Common myeloid progenitor, CD34-positive (primary cell): ENCODE measurements at regions not wholly inside any gene's neighbourhood (a gene's known extent, or its start where the extent isn't known, plus 50 kb on each side); places are given as distances from the start of the nearest gene placed in this dataset.

Source experiments
- CTCF ChIA-PET: fragments of 350-600 bp; sonication (Branson Sonifier 250); formaldehyde crosslinking; loops from one replicate; lab custom pipeline; 2021; ENCODE audit warnings: antibody characterized with exemption; lab: Charles Lee
- POLR2A ChIA-PET: fragments of 350-600 bp; sonication (Branson Sonifier 250); formaldehyde crosslinking; loops from one replicate; lab custom pipeline; 2021; ENCODE audit warnings: antibody characterized with exemption; lab: Charles Lee
- DNase-seq, 3 donors: peaks; one replicate each; pipeline versions ENCODE4 v3.0.0 to v3.0.0-alpha.2; 2013
- H3K27ac ChIP-seq, 2 experiments: 1 replicate in 1 of 2; 2 replicates in 1 of 2; pipeline ENCODE4 v1.7.0; 2013; ENCODE audit warnings: inconsistent platforms in 2 of 2, low read length in 2 of 2, mild to moderate bottlenecking in 2 of 2, low read depth in 1 of 2, moderate library complexity in 1 of 2; ENCODE audit not compliant: severe bottlenecking in 2 of 2, insufficient read depth in 1 of 2, poor library complexity in 1 of 2
- H3K27me3 ChIP-seq, 5 experiments: replicated peaks in 2 of 5; 1 replicate in 3 of 5; 2 replicates in 2 of 5; pipeline versions ENCODE4 v1.6.1 to v1.7.0; 2013; ENCODE audit warnings: low read length in 4 of 5, mild to moderate bottlenecking in 2 of 5, moderate library complexity in 2 of 5, inconsistent platforms in 1 of 5; ENCODE audit not compliant: insufficient read depth in 5 of 5, control insufficient read depth in 4 of 5
- H3K36me3 ChIP-seq, 4 experiments: 1 replicate in 2 of 4; 2 replicates in 2 of 4; pipeline versions ENCODE4 v1.6.1 to v1.7.0; 2013; ENCODE audit warnings: low read length in 3 of 4, control low read depth in 1 of 4, mild to moderate bottlenecking in 1 of 4; ENCODE audit not compliant: control insufficient read depth in 4 of 4, insufficient read depth in 4 of 4
- H3K4me1 ChIP-seq, 4 experiments: 1 replicate in 3 of 4; 2 replicates in 1 of 4; pipeline versions ENCODE4 v1.6.1 to v1.7.1; 2013; ENCODE audit warnings: low read length in 3 of 4, mild to moderate bottlenecking in 3 of 4, control low read depth in 1 of 4, inconsistent platforms in 1 of 4, moderate library complexity in 1 of 4; ENCODE audit not compliant: control insufficient read depth in 4 of 4, insufficient read depth in 4 of 4; ENCODE audit errors: control extremely low read depth in 1 of 4
- H3K4me3 ChIP-seq, 7 experiments: 1 replicate in 4 of 7; 2 replicates in 3 of 7; pipeline versions ENCODE4 v1.5.1 to v1.7.0; 2013; ENCODE audit warnings: mild to moderate bottlenecking in 7 of 7, low read length in 6 of 7, moderate library complexity in 6 of 7, inconsistent platforms in 2 of 7, low read depth in 2 of 7, control low read depth in 1 of 7; ENCODE audit not compliant: insufficient read depth in 4 of 7, control insufficient read depth in 1 of 7; ENCODE audit errors: extremely low read depth in 1 of 7
- H3K9me3 ChIP-seq, 5 experiments: 1 replicate in 4 of 5; 2 replicates in 1 of 5; pipeline versions ENCODE4 v1.6.1 to v1.7.1; 2013; ENCODE audit warnings: low read length in 4 of 5, mild to moderate bottlenecking in 2 of 5, inconsistent platforms in 1 of 5, low read depth in 1 of 5, moderate library complexity in 1 of 5; ENCODE audit not compliant: control insufficient read depth in 4 of 5, insufficient read depth in 2 of 5; ENCODE audit errors: control extremely low read depth in 1 of 5
- WGBS: methylation state at CpG from one replicate; pipeline ENCODE4 v1.1.5; 2013; ENCODE audit not compliant: insufficient coverage; 5-methylcytosine and 5-hydroxymethylcytosine counted together

DNA sequence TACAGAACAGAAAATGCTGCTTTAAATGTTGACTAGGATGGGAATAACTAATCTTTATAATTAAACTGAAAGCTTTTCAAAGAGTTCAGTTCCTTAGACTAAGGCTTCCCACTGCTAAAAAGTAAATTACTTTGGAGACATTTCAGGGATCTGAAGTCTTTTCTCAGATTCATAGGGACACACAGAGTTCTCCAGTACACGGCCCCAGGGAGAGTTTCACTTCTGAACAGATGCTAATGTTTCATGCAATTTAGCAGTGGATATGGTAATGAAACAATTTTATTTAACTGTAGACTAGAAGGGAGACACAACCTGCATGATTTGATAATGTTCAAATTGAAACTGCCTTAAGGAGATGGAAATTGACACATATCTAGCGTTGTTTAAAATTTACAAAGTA is 1282.6 kb downstream of the NCAM2 start:
- ChIA-PET CTCF (no interaction called here), POLR2A (interaction anchor here (0.6 kb wide), 1 partner anchor 25 kb away, joined by 4 read pairs; no protein-coding TSS in a partner anchor)
- no peaks in the 10 kb centered on the region for H3K9me3 ChIP-seq
- H3K27me3 ChIP-seq: no peaks in the 10 kb centered on the region
- WGBS: 100% methylated on average over 1 of the region's 2 CpGs
- no peak overlapping the region for H3K27ac ChIP-seq
- H3K36me3 ChIP-seq: no peaks in the 10 kb centered on the region
- no peak for DNase-seq
- no peak overlapping the region for H3K4me3 ChIP-seq
- H3K4me1 ChIP-seq: no peaks in the 10 kb centered on the region

- no peak for DNase-seq
- no peaks in the 10 kb centered on the region for H3K36me3 ChIP-seq
- H3K4me1 ChIP-seq: no peaks in the 10 kb centered on the region
- H3K27me3 ChIP-seq: no peaks in the 10 kb centered on the region
- H3K4me3 ChIP-seq: no peak overlapping the region
- POLR2A ChIA-PET: no interaction called here
- H3K9me3 ChIP-seq: peaks cover 0 to 4% (median 0%) of the 10 kb centered on the region in 5 experiments
- CTCF ChIA-PET: no interaction called here
- whole genome bisulfite sequencing: 100% methylated on average over 1 of the region's 2 CpGs
- H3K27ac ChIP-seq: no peak overlapping the region
Measured at GRCh38 chr21:22288885-22289499, 1290.8 kb downstream of the NCAM2 start.

- ChIA-PET POLR2A (no interaction called here), CTCF (no interaction called here)
- Histone ChIP-seq H3K4me3 (no peak overlapping the region), H3K27me3 (no peaks in the 10 kb centered on the region), H3K27ac (no peak overlapping the region), H3K4me1 (no peaks in the 10 kb centered on the region), H3K36me3 (no peaks in the 10 kb centered on the region), H3K9me3 (peaks cover 0 to 4% (median 0%) of the 10 kb centered on the region in 5 experiments)
- DNase-seq: no peak
- 80% methylated on average over 1 of the region's 3 CpGs for WGBS
Measured at GRCh38 chr21:22292144-22292543, 1293.9 kb downstream of the NCAM2 start.

DNA sequence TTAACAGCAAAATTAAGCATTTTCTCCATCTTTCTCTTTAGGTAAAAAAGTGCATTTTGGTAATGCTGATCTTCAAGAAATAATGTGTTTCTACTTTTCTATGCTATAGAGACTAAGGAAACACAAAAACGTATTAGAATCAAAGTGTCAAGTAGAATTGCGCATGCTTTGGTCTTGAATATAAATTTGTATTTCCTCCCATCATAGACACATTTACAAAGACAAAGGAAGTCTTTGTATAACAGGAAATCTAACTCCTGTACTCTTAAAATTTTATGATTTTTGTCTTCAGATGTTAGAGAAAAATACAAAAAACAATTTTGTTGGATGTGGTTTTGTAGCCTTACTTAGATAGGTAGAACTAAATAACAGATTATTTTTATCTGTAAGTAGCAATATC is 1299.4 kb downstream of the NCAM2 start:
- peaks cover 0 to 1% (median 0%) of the 10 kb centered on the region in 5 experiments for H3K9me3 ChIP-seq
- H3K27me3 ChIP-seq: no peaks in the 10 kb centered on the region
- ChIA-PET POLR2A (no interaction called here), CTCF (no interaction called here)
- H3K27ac ChIP-seq: no peak overlapping the region
- H3K4me3 ChIP-seq: no peak overlapping the region
- no CpG with 5 or more reads among the region's 2 CpGs for WGBS
- no peak for DNase-seq
- no peaks in the 10 kb centered on the region for H3K4me1 ChIP-seq
- H3K36me3 ChIP-seq: no peaks in the 10 kb centered on the region

- H3K9me3 ChIP-seq: peaks cover 0 to 3% (median 0%) of the 10 kb centered on the region in 5 experiments
- 100% methylated on average over 1 of the region's 2 CpGs for WGBS
- no peak for DNase-seq
- H3K4me3 ChIP-seq: no peak overlapping the region
- CTCF ChIA-PET: no interaction called here
- POLR2A ChIA-PET: no interaction called here
- no peaks in the 10 kb centered on the region for H3K27me3 ChIP-seq
- no peaks in the 10 kb centered on the region for H3K36me3 ChIP-seq
- no peak overlapping the region for H3K27ac ChIP-seq
- no peaks in the 10 kb centered on the region for H3K4me1 ChIP-seq
Measured at GRCh38 chr21:22311741-22312462, 1313.7 kb downstream of the NCAM2 start.

DNA sequence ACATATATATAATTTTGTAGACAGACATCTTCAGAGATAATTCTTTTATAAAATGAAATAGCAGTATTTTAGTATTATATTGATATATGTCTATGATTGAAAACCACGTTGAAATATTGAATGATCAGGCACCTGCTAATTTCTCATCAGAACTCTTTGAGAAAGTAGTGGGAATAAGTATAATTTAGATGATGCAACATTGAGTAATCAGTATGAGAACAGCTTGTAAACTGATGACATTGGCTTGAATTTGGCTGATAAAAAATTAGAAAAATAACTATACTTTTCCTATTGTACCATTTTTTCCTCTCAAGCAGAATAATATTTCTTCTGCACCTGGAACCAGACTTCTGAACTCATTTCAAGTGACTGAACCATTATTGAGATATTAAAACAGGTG is 1316.8 kb downstream of the NCAM2 start:
- Histone ChIP-seq H3K9me3 (peaks cover 0 to 3% (median 0%) of the 10 kb centered on the region in 5 experiments), H3K36me3 (no peaks in the 10 kb centered on the region), H3K4me3 (no peak overlapping the region), H3K27ac (no peak overlapping the region), H3K27me3 (no peaks in the 10 kb centered on the region), H3K4me1 (no peaks in the 10 kb centered on the region)
- DNase-seq: no peak
- ChIA-PET POLR2A (no interaction called here), CTCF (no interaction called here)
- no CpG with 5 or more reads among the region's 1 CpG for WGBS

- DNase-seq: no peak
- Histone ChIP-seq H3K27ac (no peak overlapping the region), H3K4me1 (no peaks in the 10 kb centered on the region), H3K27me3 (no peaks in the 10 kb centered on the region), H3K9me3 (no peaks in the 10 kb centered on the region), H3K4me3 (no peak overlapping the region), H3K36me3 (no peaks in the 10 kb centered on the region)
- POLR2A ChIA-PET: no interaction called here
- WGBS: no CpG with 5 or more reads among the region's 1 CpG
- CTCF ChIA-PET: no interaction called here
Measured at GRCh38 chr21:22319435-22319834, 1321.2 kb downstream of the NCAM2 start.
